NCI-H82 treated with DMSO at 0.1 percent for 48 hours (cell line): ENCODE measurements at regions not wholly inside any gene's neighbourhood (a gene's known extent, or its start where the extent isn't known, plus 50 kb on each side); places are given as distances from the start of the nearest gene placed in this dataset.

Experiments
- DNase-seq: peaks from one replicate; lab custom pipeline; 2025; ENCODE audit not compliant: unreplicated experiment; lab: John Stamatoyannopoulos, UW

- no peak for DNase-seq
Measured at GRCh38 chr16:9141813-9142212, 50.4 kb downstream of the HAPSTR1 start.

GRCh38 chr16:9144106-9144505 is 52.7 kb downstream of the HAPSTR1 start:
- DNase-seq = no peak

GRCh38 chr16:9148374-9149015 is 57.1 kb downstream of the HAPSTR1 start:
- no peak for DNase-seq

- no peak for DNase-seq
Measured at GRCh38 chr16:9151074-9151473, 59.6 kb downstream of the HAPSTR1 start.

GRCh38 chr16:9151597-9151996 is 60.2 kb downstream of the HAPSTR1 start:
- no peak for DNase-seq

GRCh38 chr16:9152649-9153501 is 61.4 kb downstream of the HAPSTR1 start:
- no peak for DNase-seq

- no peak for DNase-seq
Measured at GRCh38 chr16:9153502-9153864, 62.0 kb downstream of the HAPSTR1 start.

- DNase-seq = peak; percentile 94
Measured at GRCh38 chr16:9154567-9155410, 63.3 kb downstream of the HAPSTR1 start.

- DNase-seq = no peak
Measured at GRCh38 chr16:9155871-9156270, 64.4 kb downstream of the HAPSTR1 start.

- DNase-seq = peak; percentile 70
Measured at GRCh38 chr16:9159839-9160550, 68.6 kb downstream of the HAPSTR1 start.

- no peak for DNase-seq
Measured at GRCh38 chr16:9160551-9160911, 69.1 kb downstream of the HAPSTR1 start.

- DNase-seq = no peak
Measured at GRCh38 chr16:9165681-9166080, 74.2 kb downstream of the HAPSTR1 start.

- peak; percentile 47 for DNase-seq
Measured at GRCh38 chr16:9166326-9166993, 75.0 kb downstream of the HAPSTR1 start.

- no peak for DNase-seq
Measured at GRCh38 chr16:9169094-9169493, 77.7 kb downstream of the HAPSTR1 start.

GRCh38 chr16:9170470-9170869 is 79.0 kb downstream of the HAPSTR1 start:
- DNase-seq = no peak

GRCh38 chr16:9176547-9177418 is 85.3 kb downstream of the HAPSTR1 start:
- peak; percentile 86 for DNase-seq

- no peak for DNase-seq
Measured at GRCh38 chr16:9177861-9178260, 86.4 kb downstream of the HAPSTR1 start.

- no peak for DNase-seq
Measured at GRCh38 chr16:9183682-9184353, 92.4 kb downstream of the HAPSTR1 start.

GRCh38 chr16:9184354-9184690 is 92.9 kb downstream of the HAPSTR1 start:
- DNase-seq = no peak
